ENCODE measurements at regions not wholly inside any gene's neighbourhood (a gene's known extent, or its start where the extent isn't known, plus 50 kb on each side); places are given as distances from the start of the nearest gene placed in this dataset.

DNA sequence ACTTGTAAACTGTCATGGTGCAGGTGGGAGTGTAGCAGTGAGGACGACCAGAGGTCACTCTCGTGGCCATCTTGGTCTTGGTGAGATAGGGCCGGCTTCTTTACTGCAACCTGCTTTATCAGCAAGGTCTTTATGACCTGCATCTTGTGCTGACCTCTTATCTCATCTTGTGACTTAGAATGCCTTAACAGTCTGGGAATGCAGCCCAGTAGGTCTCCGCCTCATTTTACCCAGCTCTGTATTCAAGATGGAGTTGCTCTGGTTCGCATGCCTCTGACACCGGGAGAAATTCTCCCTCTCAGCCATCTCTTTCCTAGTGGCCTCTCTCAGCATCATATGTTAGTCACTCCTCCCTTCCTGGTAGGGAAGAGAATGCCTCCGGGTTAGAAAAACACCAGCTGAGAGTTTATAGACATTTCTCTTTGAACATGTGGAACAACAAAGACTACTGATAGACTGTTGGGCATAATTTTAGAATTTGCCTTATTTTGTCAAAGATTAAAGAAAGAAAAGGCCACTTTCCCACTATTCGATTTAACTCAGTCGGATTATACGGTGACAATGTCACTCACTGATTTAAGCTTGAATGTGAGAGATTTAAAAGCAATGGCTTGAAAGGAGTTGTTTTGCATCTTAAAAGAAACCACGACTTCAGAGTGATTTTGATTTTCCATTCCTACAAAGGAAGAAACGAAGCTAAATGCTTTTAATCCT, 67.9 kb upstream of the SNX9 start (continued):
- TF ChIP-seq, protein P1, sequence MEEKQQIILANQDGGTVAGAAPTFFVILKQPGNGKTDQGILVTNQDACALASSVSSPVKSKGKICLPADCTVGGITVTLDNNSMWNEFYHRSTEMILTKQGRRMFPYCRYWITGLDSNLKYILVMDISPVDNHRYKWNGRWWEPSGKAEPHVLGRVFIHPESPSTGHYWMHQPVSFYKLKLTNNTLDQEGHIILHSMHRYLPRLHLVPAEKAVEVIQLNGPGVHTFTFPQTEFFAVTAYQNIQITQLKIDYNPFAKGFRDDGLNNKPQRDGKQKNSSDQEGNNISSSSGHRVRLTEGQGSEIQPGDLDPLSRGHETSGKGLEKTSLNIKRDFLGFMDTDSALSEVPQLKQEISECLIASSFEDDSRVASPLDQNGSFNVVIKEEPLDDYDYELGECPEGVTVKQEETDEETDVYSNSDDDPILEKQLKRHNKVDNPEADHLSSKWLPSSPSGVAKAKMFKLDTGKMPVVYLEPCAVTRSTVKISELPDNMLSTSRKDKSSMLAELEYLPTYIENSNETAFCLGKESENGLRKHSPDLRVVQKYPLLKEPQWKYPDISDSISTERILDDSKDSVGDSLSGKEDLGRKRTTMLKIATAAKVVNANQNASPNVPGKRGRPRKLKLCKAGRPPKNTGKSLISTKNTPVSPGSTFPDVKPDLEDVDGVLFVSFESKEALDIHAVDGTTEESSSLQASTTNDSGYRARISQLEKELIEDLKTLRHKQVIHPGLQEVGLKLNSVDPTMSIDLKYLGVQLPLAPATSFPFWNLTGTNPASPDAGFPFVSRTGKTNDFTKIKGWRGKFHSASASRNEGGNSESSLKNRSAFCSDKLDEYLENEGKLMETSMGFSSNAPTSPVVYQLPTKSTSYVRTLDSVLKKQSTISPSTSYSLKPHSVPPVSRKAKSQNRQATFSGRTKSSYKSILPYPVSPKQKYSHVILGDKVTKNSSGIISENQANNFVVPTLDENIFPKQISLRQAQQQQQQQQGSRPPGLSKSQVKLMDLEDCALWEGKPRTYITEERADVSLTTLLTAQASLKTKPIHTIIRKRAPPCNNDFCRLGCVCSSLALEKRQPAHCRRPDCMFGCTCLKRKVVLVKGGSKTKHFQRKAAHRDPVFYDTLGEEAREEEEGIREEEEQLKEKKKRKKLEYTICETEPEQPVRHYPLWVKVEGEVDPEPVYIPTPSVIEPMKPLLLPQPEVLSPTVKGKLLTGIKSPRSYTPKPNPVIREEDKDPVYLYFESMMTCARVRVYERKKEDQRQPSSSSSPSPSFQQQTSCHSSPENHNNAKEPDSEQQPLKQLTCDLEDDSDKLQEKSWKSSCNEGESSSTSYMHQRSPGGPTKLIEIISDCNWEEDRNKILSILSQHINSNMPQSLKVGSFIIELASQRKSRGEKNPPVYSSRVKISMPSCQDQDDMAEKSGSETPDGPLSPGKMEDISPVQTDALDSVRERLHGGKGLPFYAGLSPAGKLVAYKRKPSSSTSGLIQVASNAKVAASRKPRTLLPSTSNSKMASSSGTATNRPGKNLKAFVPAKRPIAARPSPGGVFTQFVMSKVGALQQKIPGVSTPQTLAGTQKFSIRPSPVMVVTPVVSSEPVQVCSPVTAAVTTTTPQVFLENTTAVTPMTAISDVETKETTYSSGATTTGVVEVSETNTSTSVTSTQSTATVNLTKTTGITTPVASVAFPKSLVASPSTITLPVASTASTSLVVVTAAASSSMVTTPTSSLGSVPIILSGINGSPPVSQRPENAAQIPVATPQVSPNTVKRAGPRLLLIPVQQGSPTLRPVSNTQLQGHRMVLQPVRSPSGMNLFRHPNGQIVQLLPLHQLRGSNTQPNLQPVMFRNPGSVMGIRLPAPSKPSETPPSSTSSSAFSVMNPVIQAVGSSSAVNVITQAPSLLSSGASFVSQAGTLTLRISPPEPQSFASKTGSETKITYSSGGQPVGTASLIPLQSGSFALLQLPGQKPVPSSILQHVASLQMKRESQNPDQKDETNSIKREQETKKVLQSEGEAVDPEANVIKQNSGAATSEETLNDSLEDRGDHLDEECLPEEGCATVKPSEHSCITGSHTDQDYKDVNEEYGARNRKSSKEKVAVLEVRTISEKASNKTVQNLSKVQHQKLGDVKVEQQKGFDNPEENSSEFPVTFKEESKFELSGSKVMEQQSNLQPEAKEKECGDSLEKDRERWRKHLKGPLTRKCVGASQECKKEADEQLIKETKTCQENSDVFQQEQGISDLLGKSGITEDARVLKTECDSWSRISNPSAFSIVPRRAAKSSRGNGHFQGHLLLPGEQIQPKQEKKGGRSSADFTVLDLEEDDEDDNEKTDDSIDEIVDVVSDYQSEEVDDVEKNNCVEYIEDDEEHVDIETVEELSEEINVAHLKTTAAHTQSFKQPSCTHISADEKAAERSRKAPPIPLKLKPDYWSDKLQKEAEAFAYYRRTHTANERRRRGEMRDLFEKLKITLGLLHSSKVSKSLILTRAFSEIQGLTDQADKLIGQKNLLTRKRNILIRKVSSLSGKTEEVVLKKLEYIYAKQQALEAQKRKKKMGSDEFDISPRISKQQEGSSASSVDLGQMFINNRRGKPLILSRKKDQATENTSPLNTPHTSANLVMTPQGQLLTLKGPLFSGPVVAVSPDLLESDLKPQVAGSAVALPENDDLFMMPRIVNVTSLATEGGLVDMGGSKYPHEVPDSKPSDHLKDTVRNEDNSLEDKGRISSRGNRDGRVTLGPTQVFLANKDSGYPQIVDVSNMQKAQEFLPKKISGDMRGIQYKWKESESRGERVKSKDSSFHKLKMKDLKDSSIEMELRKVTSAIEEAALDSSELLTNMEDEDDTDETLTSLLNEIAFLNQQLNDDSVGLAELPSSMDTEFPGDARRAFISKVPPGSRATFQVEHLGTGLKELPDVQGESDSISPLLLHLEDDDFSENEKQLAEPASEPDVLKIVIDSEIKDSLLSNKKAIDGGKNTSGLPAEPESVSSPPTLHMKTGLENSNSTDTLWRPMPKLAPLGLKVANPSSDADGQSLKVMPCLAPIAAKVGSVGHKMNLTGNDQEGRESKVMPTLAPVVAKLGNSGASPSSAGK (IDR thresholded peaks at IDR 0.05): no peak
- TF ChIP-seq HEY1 (CRISPR knock-in tag; IDR thresholded peaks at IDR 0.05; ENCODE audit: borderline replicate concordance): peak; percentile 96
- TF ChIP-seq RUNX1 (IDR thresholded peaks at IDR 0.05; ENCODE audit: low read depth): no peak
- TF ChIP-seq ZNF583 (CRISPR knock-in tag; IDR thresholded peaks at IDR 0.05): peak; percentile 99
- TF ChIP-seq FOXA3 (CRISPR knock-in tag; conservative IDR thresholded peaks at IDR 0.05 in 1 of 2, IDR thresholded peaks at IDR 0.05 in 1 of 2): no peak; a peak in 1 of 4 replicates
- peak; percentile 90 for TF ChIP-seq OTX1 (CRISPR knock-in tag; IDR thresholded peaks at IDR 0.05)
- no peak for TF ChIP-seq XRCC5 (IDR thresholded peaks at IDR 0.05; ENCODE audit: low read depth, low read length)
- TF ChIP-seq, protein P2, sequence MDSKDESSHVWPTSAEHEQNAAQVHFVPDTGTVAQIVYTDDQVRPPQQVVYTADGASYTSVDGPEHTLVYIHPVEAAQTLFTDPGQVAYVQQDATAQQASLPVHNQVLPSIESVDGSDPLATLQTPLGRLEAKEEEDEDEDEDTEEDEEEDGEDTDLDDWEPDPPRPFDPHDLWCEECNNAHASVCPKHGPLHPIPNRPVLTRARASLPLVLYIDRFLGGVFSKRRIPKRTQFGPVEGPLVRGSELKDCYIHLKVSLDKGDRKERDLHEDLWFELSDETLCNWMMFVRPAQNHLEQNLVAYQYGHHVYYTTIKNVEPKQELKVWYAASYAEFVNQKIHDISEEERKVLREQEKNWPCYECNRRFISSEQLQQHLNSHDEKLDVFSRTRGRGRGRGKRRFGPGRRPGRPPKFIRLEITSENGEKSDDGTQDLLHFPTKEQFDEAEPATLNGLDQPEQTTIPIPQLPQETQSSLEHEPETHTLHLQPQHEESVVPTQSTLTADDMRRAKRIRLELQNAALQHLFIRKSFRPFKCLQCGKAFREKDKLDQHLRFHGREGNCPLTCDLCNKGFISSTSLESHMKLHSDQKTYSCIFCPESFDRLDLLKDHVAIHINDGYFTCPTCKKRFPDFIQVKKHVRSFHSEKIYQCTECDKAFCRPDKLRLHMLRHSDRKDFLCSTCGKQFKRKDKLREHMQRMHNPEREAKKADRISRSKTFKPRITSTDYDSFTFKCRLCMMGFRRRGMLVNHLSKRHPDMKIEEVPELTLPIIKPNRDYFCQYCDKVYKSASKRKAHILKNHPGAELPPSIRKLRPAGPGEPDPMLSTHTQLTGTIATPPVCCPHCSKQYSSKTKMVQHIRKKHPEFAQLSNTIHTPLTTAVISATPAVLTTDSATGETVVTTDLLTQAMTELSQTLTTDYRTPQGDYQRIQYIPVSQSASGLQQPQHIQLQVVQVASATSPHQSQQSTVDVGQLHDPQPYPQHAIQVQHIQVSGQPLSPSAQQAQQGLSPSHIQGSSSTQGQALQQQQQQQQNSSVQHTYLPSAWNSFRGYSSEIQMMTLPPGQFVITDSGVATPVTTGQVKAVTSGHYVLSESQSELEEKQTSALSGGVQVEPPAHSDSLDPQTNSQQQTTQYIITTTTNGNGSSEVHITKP (IDR thresholded peaks at IDR 0.05; ENCODE audit: partially characterized antibody): no peak
- TF ChIP-seq, protein P3, sequence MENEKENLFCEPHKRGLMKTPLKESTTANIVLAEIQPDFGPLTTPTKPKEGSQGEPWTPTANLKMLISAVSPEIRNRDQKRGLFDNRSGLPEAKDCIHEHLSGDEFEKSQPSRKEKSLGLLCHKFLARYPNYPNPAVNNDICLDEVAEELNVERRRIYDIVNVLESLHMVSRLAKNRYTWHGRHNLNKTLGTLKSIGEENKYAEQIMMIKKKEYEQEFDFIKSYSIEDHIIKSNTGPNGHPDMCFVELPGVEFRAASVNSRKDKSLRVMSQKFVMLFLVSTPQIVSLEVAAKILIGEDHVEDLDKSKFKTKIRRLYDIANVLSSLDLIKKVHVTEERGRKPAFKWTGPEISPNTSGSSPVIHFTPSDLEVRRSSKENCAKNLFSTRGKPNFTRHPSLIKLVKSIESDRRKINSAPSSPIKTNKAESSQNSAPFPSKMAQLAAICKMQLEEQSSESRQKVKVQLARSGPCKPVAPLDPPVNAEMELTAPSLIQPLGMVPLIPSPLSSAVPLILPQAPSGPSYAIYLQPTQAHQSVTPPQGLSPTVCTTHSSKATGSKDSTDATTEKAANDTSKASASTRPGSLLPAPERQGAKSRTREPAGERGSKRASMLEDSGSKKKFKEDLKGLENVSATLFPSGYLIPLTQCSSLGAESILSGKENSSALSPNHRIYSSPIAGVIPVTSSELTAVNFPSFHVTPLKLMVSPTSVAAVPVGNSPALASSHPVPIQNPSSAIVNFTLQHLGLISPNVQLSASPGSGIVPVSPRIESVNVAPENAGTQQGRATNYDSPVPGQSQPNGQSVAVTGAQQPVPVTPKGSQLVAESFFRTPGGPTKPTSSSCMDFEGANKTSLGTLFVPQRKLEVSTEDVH (IDR thresholded peaks at IDR 0.05; ENCODE audit: low read depth, partially characterized antibody): no peak
- no peak for TF ChIP-seq SUPT5H (IDR thresholded peaks at IDR 0.05)

All from K562 (cell line).